ENCODE measurements at regions not wholly inside any gene's neighbourhood (a gene's known extent, or its start where the extent isn't known, plus 50 kb on each side); places are given as distances from the start of the nearest gene placed in this dataset.

- no peak overlapping the region for H3K4me3 ChIP-seq (ENCODE audit: control insufficient read depth in 2 of 3, extremely low read depth in 1 of 3, insufficient read depth in 2 of 3, low read depth in 1 of 3, low read length in 3 of 3)
- H3K9me3 ChIP-seq (ENCODE audit: control insufficient read depth, low read depth, low read length) = no peaks in the 10 kb centered on the region
- H2AFZ ChIP-seq (ENCODE audit: control insufficient read depth, low read length) = no peak overlapping the region
- no peak overlapping the region for H3K4me2 ChIP-seq (ENCODE audit: control insufficient read depth, extremely low read depth, insufficient read depth, low read depth, low read length)
- no peak for FAIRE-seq
- no peak for DNase-seq (ENCODE audit: low read depth, low spot score)
- TF ChIP-seq CTCF (optimal IDR thresholded peaks at IDR 0.05 in 1 of 3, IDR thresholded peaks at IDR 0.05 in 1 of 3, conservative IDR thresholded peaks at IDR 0.05 in 1 of 3; ENCODE audit: extremely low read depth in 1 of 3, insufficient read depth in 2 of 3, low read length in 3 of 3) (no peak), EZH2 (IDR thresholded peaks at IDR 0.05; ENCODE audit: low read length) (no peak)
- no peak overlapping the region for H3K27ac ChIP-seq (ENCODE audit: control insufficient read depth, insufficient read depth, low read length)
- H3K4me1 ChIP-seq (ENCODE audit: control insufficient read depth, extremely low read depth, insufficient read depth, low read length) = peaks cover 9% of the 10 kb centered on the region
- dilution Hi-C loops (cut with MboI; ENCODE audit: extremely low pct_ligation_motif_present, low sequenced_read_pairs) = no loop called here
- no peak overlapping the region for H3K9ac ChIP-seq (ENCODE audit: control insufficient read depth, extremely low read depth, insufficient read depth, low read length)
- H3K9me1 ChIP-seq (ENCODE audit: control insufficient read depth, extremely low read depth, insufficient read depth, low read length) = no peaks in the 10 kb centered on the region
- no peaks in the 10 kb centered on the region for H3K79me2 ChIP-seq (ENCODE audit: control insufficient read depth, insufficient read depth, low read length)
- H4K20me1 ChIP-seq (ENCODE audit: control insufficient read depth, extremely low read depth, insufficient read depth, low read length) = no peaks in the 10 kb centered on the region
- H3K36me3 ChIP-seq (ENCODE audit: control insufficient read depth in 2 of 2, extremely low read depth in 1 of 2, insufficient read depth in 2 of 2, low read length in 2 of 2) = no peaks in the 10 kb centered on the region
- no peaks in the 10 kb centered on the region for H3K27me3 ChIP-seq (ENCODE audit: control insufficient read depth, extremely low read depth, insufficient read depth, low read length)
Measured at GRCh38 chr5:54804086-54804485, 181.3 kb downstream of the ESM1 start.

GRCh38 chr5:54803471-54804011 lies 181.9 kb downstream of the ESM1 start:
- no peaks in the 10 kb centered on the region for H3K9me3 ChIP-seq (ENCODE audit: control insufficient read depth, low read depth, low read length)
- dilution Hi-C loops (cut with MboI; ENCODE audit: extremely low pct_ligation_motif_present, low sequenced_read_pairs) = no loop called here
- no peaks in the 10 kb centered on the region for H4K20me1 ChIP-seq (ENCODE audit: control insufficient read depth, extremely low read depth, insufficient read depth, low read length)
- no peaks in the 10 kb centered on the region for H3K79me2 ChIP-seq (ENCODE audit: control insufficient read depth, insufficient read depth, low read length)
- H3K27ac ChIP-seq (ENCODE audit: control insufficient read depth, insufficient read depth, low read length) = no peak overlapping the region
- H3K9ac ChIP-seq (ENCODE audit: control insufficient read depth, extremely low read depth, insufficient read depth, low read length) = no peak overlapping the region
- no peaks in the 10 kb centered on the region for H3K27me3 ChIP-seq (ENCODE audit: control insufficient read depth, extremely low read depth, insufficient read depth, low read length)
- H3K4me3 ChIP-seq (ENCODE audit: control insufficient read depth in 2 of 3, extremely low read depth in 1 of 3, insufficient read depth in 2 of 3, low read depth in 1 of 3, low read length in 3 of 3) = no peak overlapping the region
- FAIRE-seq (no peak), DNase-seq (ENCODE audit: low read depth, low spot score) (no peak)
- H3K9me1 ChIP-seq (ENCODE audit: control insufficient read depth, extremely low read depth, insufficient read depth, low read length) = no peaks in the 10 kb centered on the region
- no peak overlapping the region for H2AFZ ChIP-seq (ENCODE audit: control insufficient read depth, low read length)
- H3K4me1 ChIP-seq (ENCODE audit: control insufficient read depth, extremely low read depth, insufficient read depth, low read length) = peaks cover 9% of the 10 kb centered on the region
- no peaks in the 10 kb centered on the region for H3K36me3 ChIP-seq (ENCODE audit: control insufficient read depth in 2 of 2, extremely low read depth in 1 of 2, insufficient read depth in 2 of 2, low read length in 2 of 2)
- no peak overlapping the region for H3K4me2 ChIP-seq (ENCODE audit: control insufficient read depth, extremely low read depth, insufficient read depth, low read depth, low read length)
- TF ChIP-seq CTCF (optimal IDR thresholded peaks at IDR 0.05 in 1 of 3, IDR thresholded peaks at IDR 0.05 in 1 of 3, conservative IDR thresholded peaks at IDR 0.05 in 1 of 3; ENCODE audit: extremely low read depth in 1 of 3, insufficient read depth in 2 of 3, low read length in 3 of 3) (no peak), EZH2 (IDR thresholded peaks at IDR 0.05; ENCODE audit: low read length) (no peak)

All from keratinocyte (primary cell).